Fibroblast of skin of back (primary cell): ENCODE measurements at regions not wholly inside any gene's neighbourhood (a gene's known extent, or its start where the extent isn't known, plus 50 kb on each side); places are given as distances from the start of the nearest gene placed in this dataset.

Source experiments
- DNase-seq: peaks from one replicate; pipeline ENCODE4 v3.0.0-alpha.2; 2013

DNA sequence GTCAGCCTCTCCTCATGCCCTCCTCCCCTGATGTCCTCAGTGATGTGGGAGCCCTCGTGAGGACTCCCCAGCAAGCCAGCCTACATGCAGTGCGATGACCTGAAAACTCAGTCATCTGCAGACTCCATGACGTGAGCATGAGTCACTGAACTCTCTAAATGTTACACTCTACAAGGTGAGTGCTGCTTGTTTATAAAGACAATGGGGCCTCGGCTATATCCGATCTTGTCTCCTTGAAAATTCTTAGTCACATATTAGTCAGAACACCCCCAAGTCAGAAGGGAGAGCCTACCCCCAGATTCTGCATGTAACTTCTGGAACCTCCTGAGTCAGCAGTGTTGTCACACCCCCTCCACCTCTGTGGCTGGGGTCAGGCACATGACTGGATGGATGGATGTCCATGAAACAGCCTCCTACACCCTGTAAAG lies 673.8 kb downstream of the INHBA start:
- peak; percentile 97 for DNase-seq

GRCh38 chr7:41028580-41028979 lies 674.3 kb downstream of the INHBA start:
- DNase-seq, result peak; percentile 51

GRCh38 chr7:41027428-41028115 lies 675.3 kb downstream of the INHBA start:
- peak; percentile 100 for DNase-seq

GRCh38 chr7:41024126-41024525 lies 678.8 kb downstream of the INHBA start:
- no peak for DNase-seq

- peak; percentile 57 for DNase-seq
Measured at GRCh38 chr7:41020056-41020455, 682.8 kb downstream of the INHBA start.

GRCh38 chr7:41013117-41013516 lies 689.8 kb downstream of the INHBA start:
- no peak for DNase-seq

GRCh38 chr7:41012041-41012440 lies 690.8 kb downstream of the INHBA start:
- DNase-seq, result no peak

DNA sequence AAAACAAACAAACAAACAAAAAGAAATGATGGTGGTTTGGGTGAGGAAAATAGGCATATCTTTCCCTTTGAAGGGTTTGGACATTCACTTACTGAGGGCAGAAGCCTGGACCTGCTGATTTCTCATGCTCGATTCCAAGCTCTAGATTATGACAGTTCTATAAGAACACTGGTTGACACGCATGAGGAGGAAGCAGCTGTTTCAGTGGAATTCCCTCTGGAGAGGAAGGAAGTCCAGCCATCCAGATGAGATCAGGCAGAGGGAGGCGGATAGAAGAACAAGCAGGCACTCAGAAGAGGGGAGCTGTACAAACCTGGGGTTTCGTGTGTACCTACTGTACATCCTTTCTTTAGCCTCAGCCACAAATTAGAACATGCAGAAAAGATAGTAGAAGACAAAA lies 691.9 kb downstream of the INHBA start:
- peak; percentile 71 for DNase-seq

GRCh38 chr7:41010418-41010817 lies 692.5 kb downstream of the INHBA start:
- no peak for DNase-seq

DNA sequence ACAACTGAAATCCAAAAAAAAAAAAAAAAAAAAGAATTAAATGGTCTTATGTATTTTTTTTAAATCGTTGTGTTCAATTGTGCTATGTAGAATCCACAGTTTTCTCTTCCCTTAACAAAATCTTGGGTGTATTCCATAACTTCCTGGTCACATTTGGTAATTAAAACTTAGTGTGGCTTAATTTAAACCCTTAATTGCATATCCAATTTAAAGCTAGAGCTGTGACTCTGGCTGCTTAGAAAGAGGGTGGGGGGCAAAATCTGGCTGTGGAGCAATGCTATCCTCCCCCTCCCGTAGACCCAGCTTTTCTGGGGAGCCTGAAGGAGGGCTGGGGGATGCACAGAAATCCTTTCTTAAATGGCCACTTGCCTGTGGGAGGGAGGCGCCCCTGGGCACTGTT lies 695.1 kb downstream of the INHBA start:
- no peak for DNase-seq

- peak; percentile 74 for DNase-seq
Measured at GRCh38 chr7:41007351-41007751, 695.5 kb downstream of the INHBA start.

DNA sequence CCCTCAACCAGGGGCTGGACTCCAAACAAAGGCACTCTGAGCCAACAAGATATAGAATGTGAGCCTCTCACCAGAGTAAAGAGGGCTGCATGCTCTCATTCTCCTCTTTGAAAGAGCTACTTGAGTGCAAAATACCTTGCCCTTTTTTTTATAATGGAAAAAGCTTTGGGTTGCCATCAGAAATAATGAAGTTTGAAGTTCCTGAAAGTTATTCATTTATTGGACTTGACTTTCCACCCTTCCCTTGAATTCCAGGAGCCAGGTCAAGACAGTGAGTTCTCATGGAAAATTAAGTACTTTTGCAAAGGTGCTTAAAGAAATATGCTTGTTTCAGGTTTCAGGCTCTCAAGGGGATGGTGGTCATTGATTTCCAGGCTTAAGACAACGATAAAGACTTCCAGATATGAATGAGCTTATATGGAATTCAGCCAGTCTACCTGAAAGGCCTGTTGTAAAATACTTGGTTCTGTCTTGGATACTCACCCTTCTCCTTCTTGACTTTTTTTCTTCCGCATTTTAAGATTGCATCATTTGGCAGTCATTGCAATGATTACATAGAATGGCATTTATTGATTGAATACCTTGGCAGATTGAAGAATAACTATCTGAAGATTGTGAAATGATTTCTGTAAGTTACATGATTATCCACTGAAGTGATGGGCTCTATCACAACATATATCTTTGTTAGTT lies 696.4 kb downstream of the INHBA start:
- DNase-seq, result peak; percentile 71

GRCh38 chr7:41005374-41005901 lies 697.5 kb downstream of the INHBA start:
- peak; percentile 99 for DNase-seq

- DNase-seq, result no peak
Measured at GRCh38 chr7:41003977-41004376, 698.9 kb downstream of the INHBA start.

- no peak for DNase-seq
Measured at GRCh38 chr7:41003611-41003940, 699.3 kb downstream of the INHBA start.

DNA sequence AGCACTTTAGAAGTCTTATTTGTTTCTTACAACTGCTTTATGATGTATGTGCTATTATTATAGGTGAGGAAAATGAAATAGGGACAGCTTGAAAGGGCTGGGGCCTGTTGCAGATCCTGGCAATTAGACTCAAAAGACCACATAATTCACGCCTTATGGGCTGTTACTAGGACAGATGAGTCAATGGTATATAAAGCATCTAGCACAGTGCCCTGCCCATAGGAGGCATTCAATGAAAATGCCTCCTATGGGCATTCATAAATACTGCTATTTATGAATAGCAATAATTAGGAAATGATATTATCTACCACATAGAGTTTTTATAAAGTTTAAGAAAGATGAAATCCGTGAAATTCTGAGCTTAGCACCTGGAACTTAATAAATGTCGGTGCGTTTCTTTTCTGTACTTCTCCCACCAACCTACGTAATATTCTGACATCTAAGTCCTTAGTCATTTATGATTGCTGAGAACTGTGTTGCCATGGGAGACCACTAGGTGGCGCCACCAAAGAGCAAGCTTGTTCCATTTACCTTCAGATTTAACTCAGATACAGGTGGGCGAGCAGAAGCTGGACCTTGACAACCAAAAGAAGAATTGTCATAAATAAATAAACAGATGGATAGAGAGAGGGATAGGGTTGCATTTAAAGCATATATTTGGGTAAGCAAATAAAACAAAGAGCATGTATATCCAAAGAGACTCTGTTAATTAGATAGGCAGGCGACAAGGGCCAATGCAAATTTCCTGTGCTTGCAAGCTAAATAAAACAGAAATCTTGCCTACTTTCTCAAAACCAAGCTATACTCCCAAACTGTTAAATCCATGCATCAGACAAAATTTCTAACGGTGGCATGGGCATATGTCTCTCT lies 699.9 kb downstream of the INHBA start:
- DNase-seq, result no peak

- DNase-seq, result no peak
Measured at GRCh38 chr7:41000042-41000441, 702.8 kb downstream of the INHBA start.

DNA sequence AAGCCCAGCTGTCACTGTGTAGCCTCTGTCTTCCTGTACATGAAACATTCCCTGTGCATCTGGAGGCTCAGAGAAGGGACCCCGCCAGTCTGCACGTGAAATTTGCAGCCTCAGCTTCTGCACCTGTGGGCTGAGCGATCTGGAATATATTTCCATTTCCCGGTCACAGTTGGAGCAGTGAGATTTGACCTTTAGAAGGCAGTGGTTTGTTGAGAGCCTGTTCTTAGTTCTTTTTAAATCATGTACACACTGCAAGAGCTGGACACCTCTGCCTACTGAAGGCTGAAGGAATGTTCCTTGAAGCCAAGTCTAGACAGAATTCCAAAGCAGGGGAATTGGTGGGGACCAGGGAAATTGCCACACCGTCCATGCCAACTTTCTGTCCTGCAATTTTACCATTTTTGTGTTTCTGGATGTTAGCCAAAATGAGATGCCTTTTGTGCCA lies 706.6 kb downstream of the INHBA start:
- DNase-seq, result no peak

- DNase-seq, result no peak
Measured at GRCh38 chr7:40990841-40991240, 712.0 kb downstream of the INHBA start.

DNA sequence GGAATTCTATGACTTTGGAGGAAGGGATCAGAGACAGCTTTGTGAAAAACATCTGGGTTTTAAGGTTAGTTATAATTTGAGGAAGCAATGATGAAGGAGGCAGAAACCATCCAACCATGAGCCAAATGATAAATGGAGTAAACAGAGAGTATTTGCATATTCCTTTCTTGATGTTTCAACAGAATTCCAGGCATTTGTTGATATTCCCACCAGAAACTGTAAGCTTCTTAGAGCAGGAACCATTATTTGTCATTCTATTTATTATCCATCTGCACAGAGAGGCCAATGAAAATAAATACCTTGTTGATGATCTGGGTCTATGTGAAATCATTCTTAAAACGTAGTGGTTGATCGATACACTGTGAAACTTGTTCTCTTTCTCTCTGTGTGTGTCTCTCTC lies 715.3 kb downstream of the INHBA start:
- no peak for DNase-seq

GRCh38 chr7:40986351-40986873 lies 716.5 kb downstream of the INHBA start:
- DNase-seq, result peak; percentile 97

GRCh38 chr7:40983111-40983510 lies 719.8 kb downstream of the INHBA start:
- DNase-seq, result no peak

DNA sequence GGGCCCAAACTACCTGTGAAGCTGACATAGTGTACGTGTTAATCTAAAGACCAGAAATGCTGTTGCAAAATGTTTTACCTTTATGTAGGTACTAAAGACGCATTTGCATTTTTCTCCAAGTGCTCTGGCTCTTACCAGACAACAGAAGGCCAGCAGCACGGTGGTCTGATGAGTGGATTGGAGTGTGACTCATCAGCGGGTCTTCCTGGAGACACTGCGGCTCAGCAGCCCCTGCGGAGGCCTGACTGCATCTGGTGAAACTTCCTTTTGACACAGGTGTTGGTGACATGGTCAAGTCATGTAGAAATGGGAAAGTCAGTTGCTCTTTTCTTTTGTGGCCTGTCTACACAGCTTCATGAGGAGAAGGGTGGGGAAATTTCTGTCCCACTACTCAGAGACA lies 723.6 kb downstream of the INHBA start:
- peak; percentile 34 for DNase-seq
